ENCODE measurements at regions not wholly inside any gene's neighbourhood (a gene's known extent, or its start where the extent isn't known, plus 50 kb on each side); places are given as distances from the start of the nearest gene placed in this dataset.

DNA sequence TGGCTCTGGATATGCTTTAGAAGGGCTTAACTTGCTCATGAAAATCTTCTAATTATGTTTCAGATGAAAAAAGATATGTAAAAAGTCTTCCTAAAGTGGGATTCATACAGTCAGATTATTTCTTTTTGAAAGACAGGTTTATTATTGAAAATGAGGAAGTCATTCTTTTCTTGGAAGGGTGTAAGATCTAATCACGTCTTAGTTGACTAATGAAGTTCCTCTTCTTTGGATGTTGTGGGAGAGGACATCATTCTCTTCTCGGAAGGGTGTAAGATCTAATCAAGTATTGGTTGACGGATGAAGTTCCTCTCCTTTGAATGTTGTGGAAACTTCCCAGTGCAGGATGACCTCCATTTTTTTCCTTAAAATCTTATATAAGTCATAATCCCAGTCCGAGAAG lies 74.9 kb downstream of the ALG10 start:
- H3K9ac ChIP-seq (ENCODE audit: control insufficient read depth, insufficient read depth, low read length), result no peak overlapping the region
- in situ Hi-C loops (cut with MboI), result no loop called here
- H2AFZ ChIP-seq (ENCODE audit: control insufficient read depth, low read depth, low read length), result no peak overlapping the region
- ChIA-PET SMC1A (ENCODE audit: uncharacterized antibody, unreplicated experiment) (no interaction called here), CTCF (no interaction called here), RAD21 (ENCODE audit: unreplicated experiment) (no interaction called here), POLR2A (no interaction called here)
- no peak for TF ChIP-seq SMC3 (IDR thresholded peaks at IDR 0.05; ENCODE audit: borderline replicate concordance, low read length)
- no peak for TF ChIP-seq ZNF217 (IDR thresholded peaks at IDR 0.05)
- no peak for TF ChIP-seq EP300 (IDR thresholded peaks at IDR 0.05; ENCODE audit: borderline replicate concordance in 1 of 2, control insufficient read depth in 1 of 2, low read depth in 2 of 2, low read length in 2 of 2)
- TF ChIP-seq STAT3 (IDR thresholded peaks at IDR 0.05; ENCODE audit: low read depth, low read length), result no peak
- TF ChIP-seq ASH2L (IDR thresholded peaks at IDR 0.05; ENCODE audit: borderline replicate concordance, low read depth), result no peak
- no peak for TF ChIP-seq USF1 (IDR thresholded peaks at IDR 0.05; ENCODE audit: borderline replicate concordance, extremely low read length, insufficient read depth, low read depth, low read length)
- no peak for TF ChIP-seq CBFB (IDR thresholded peaks at IDR 0.05; ENCODE audit: low read depth)
- TF ChIP-seq, protein P1, sequence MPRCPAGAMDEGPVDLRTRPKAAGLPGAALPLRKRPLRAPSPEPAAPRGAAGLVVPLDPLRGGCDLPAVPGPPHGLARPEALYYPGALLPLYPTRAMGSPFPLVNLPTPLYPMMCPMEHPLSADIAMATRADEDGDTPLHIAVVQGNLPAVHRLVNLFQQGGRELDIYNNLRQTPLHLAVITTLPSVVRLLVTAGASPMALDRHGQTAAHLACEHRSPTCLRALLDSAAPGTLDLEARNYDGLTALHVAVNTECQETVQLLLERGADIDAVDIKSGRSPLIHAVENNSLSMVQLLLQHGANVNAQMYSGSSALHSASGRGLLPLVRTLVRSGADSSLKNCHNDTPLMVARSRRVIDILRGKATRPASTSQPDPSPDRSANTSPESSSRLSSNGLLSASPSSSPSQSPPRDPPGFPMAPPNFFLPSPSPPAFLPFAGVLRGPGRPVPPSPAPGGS (IDR thresholded peaks at IDR 0.05; ENCODE audit: borderline replicate concordance, insufficient read depth, low read depth, low read length, poor library complexity, severe bottlenecking), result no peak
- TF ChIP-seq ZBTB40 (IDR thresholded peaks at IDR 0.05; ENCODE audit: borderline replicate concordance), result no peak
- TF ChIP-seq USF2 (IDR thresholded peaks at IDR 0.05; ENCODE audit: borderline replicate concordance, low read depth, low read length), result no peak
- TF ChIP-seq MTA2 (IDR thresholded peaks at IDR 0.05; ENCODE audit: low read depth), result no peak
- TF ChIP-seq CBX5 (IDR thresholded peaks at IDR 0.05; ENCODE audit: low read depth), result no peak
- TF ChIP-seq CEBPZ (IDR thresholded peaks at IDR 0.05; ENCODE audit: low read depth, low read length), result no peak
- TF ChIP-seq SIN3A (IDR thresholded peaks at IDR 0.05; ENCODE audit: low read depth, low read length), result no peak
- WGBS (ENCODE audit: insufficient coverage, insufficient replicate concordance, low lambda C conversion rate, missing lambda C conversion rate), result 11% methylated on average over 4 of the region's 4 CpGs
- intact Hi-C loops (cut with micrococcal nuclease; ENCODE audit: unreplicated experiment), result no loop called here
- H3K36me3 ChIP-seq (ENCODE audit: control insufficient read depth in 2 of 2, insufficient read depth in 2 of 2, low read length in 1 of 2), result no peaks in the 10 kb centered on the region
- H3K27me3 ChIP-seq (replicated peaks in 1 of 2; ENCODE audit: control insufficient read depth in 2 of 2, insufficient read depth in 2 of 2, low read length in 1 of 2), result no peaks in the 10 kb centered on the region
- no peaks in the 10 kb centered on the region for H3K4me1 ChIP-seq (ENCODE audit: control insufficient read depth, insufficient read depth, low read length)
- H3K79me2 ChIP-seq (ENCODE audit: control insufficient read depth, insufficient read depth, low read length), result no peaks in the 10 kb centered on the region
- no peak overlapping the region for H3K4me3 ChIP-seq
- no peaks in the 10 kb centered on the region for H4K20me1 ChIP-seq (ENCODE audit: control insufficient read depth, insufficient read depth)
- DNase-seq (ENCODE audit: low read depth, low spot score) (no peak), ATAC-seq (no peak), FAIRE-seq (no peak)
- no peak overlapping the region for H3K27ac ChIP-seq (ENCODE audit: control insufficient read depth, insufficient read depth)
- no peak overlapping the region for H3K4me2 ChIP-seq (ENCODE audit: control insufficient read depth, insufficient read depth)
- H3K9me3 ChIP-seq (replicated peaks; ENCODE audit: control insufficient read depth, insufficient read depth, low read length), result no peaks in the 10 kb centered on the region
- no TSS peak for BruUV-seq (replicated peaks)
